IPS-20b (cell line): ENCODE measurements at regions not wholly inside any gene's neighbourhood (a gene's known extent, or its start where the extent isn't known, plus 50 kb on each side); places are given as distances from the start of the nearest gene placed in this dataset.
A peak's percentile ranks its signal among the peaks of the same experiment; 100 is the strongest.

Experiments
- H3K27ac ChIP-seq: one replicate; pipeline ENCODE4 v1.5.1; 2013; ENCODE audit warnings: low read length
- H3K27me3 ChIP-seq: 2 replicates; pipeline ENCODE4 v1.6.1; 2013; ENCODE audit warnings: mild to moderate bottlenecking, low read length, inconsistent platforms; ENCODE audit not compliant: insufficient read depth
- H3K36me3 ChIP-seq: 2 replicates; pipeline ENCODE4 v1.6.1; 2013; ENCODE audit warnings: low read depth, mild to moderate bottlenecking, inconsistent platforms, low read length, moderate library complexity; ENCODE audit not compliant: insufficient read depth
- H3K4me1 ChIP-seq: 2 replicates; pipeline ENCODE4 v1.6.1; 2013; ENCODE audit warnings: mild to moderate bottlenecking, control low read depth, inconsistent platforms, low read length, moderate library complexity; ENCODE audit not compliant: insufficient read depth
- H3K4me3 ChIP-seq: 2 replicates; pipeline ENCODE4 v1.5.1; 2013; ENCODE audit warnings: mild to moderate bottlenecking, low read length, inconsistent platforms
- H3K9ac ChIP-seq: 2 replicates; pipeline ENCODE4 v1.6.1; 2013; ENCODE audit warnings: low read depth, mild to moderate bottlenecking, inconsistent platforms, low read length, moderate library complexity
- H3K9me3 ChIP-seq: 2 replicates; pipeline ENCODE4 v1.6.1; 2013; ENCODE audit warnings: mild to moderate bottlenecking, low read depth, low read length, inconsistent platforms; ENCODE audit not compliant: insufficient read depth

GRCh38 chr12:67761566-67761965 is 113.0 kb downstream of the DYRK2 start:
- H3K4me3 ChIP-seq, result no peak overlapping the region
- no peaks in the 10 kb centered on the region for H3K36me3 ChIP-seq
- H3K9me3 ChIP-seq, result no peaks in the 10 kb centered on the region; the same call in 1 of the 2 replicates
- no peak overlapping the region for H3K9ac ChIP-seq
- H3K27me3 ChIP-seq, result no peaks in the 10 kb centered on the region
- H3K4me1 ChIP-seq, result peaks cover 4% of the 10 kb centered on the region; the same call in 1 of the 2 replicates
- H3K27ac ChIP-seq, result no peak overlapping the region

- Histone ChIP-seq H3K27me3 (no peaks in the 10 kb centered on the region), H3K36me3 (no peaks in the 10 kb centered on the region), H3K9ac (no peak overlapping the region), H3K27ac (no peak overlapping the region), H3K9me3 (no peaks in the 10 kb centered on the region; the same call in 1 of the 2 replicates), H3K4me1 (peaks cover 2% of the 10 kb centered on the region; the same call in 1 of the 2 replicates), H3K4me3 (no peak overlapping the region)
These were observed 115.5 kb downstream of the DYRK2 start for GRCh38 chr12:67764055-67764454.

GRCh38 chr12:67764946-67765619 is 116.5 kb downstream of the DYRK2 start:
- H3K27me3 ChIP-seq, result no peaks in the 10 kb centered on the region
- H3K9me3 ChIP-seq, result no peaks in the 10 kb centered on the region
- no peak overlapping the region for H3K4me3 ChIP-seq
- H3K4me1 ChIP-seq, result peaks cover 2% of the 10 kb centered on the region; the same call in 1 of the 2 replicates
- H3K27ac ChIP-seq, result no peak overlapping the region
- no peaks in the 10 kb centered on the region for H3K36me3 ChIP-seq
- H3K9ac ChIP-seq, result no peak overlapping the region

GRCh38 chr12:67765776-67766766 is 117.5 kb downstream of the DYRK2 start:
- no peak overlapping the region for H3K4me3 ChIP-seq
- no peaks in the 10 kb centered on the region for H3K9me3 ChIP-seq
- no peaks in the 10 kb centered on the region for H3K27me3 ChIP-seq
- H3K27ac ChIP-seq, result no peak overlapping the region
- no peak overlapping the region for H3K9ac ChIP-seq
- peaks cover 2% of the 10 kb centered on the region; the same call in 1 of the 2 replicates for H3K4me1 ChIP-seq
- H3K36me3 ChIP-seq, result no peaks in the 10 kb centered on the region

GRCh38 chr12:67772267-67773169 is 124.0 kb downstream of the DYRK2 start:
- Histone ChIP-seq H3K9me3 (no peaks in the 10 kb centered on the region), H3K4me1 (peaks cover 18% of the 10 kb centered on the region; the same call in 1 of the 2 replicates), H3K27me3 (no peaks in the 10 kb centered on the region), H3K4me3 (peak overlapping the region; percentile 25), H3K27ac (peak overlapping the region; percentile 75), H3K36me3 (no peaks in the 10 kb centered on the region), H3K9ac (peak overlapping the region; percentile 47; the same call in 1 of the 2 replicates)

- Histone ChIP-seq H3K4me1 (peaks cover 18% of the 10 kb centered on the region; the same call in 1 of the 2 replicates), H3K36me3 (no peaks in the 10 kb centered on the region), H3K9me3 (no peaks in the 10 kb centered on the region), H3K4me3 (0 out of 2 replicates have a peak overlapping the region, but pooled peaks have one; percentile 25), H3K9ac (peak overlapping the region; percentile 14; the same call in 1 of the 2 replicates), H3K27me3 (no peaks in the 10 kb centered on the region), H3K27ac (peak overlapping the region; percentile 5)
These were observed 125.4 kb downstream of the DYRK2 start for GRCh38 chr12:67773896-67774295.

GRCh38 chr12:67774983-67775587 is 126.5 kb downstream of the DYRK2 start:
- peaks cover 18% of the 10 kb centered on the region; the same call in 1 of the 2 replicates for H3K4me1 ChIP-seq
- no peaks in the 10 kb centered on the region for H3K9me3 ChIP-seq
- H3K27me3 ChIP-seq, result no peaks in the 10 kb centered on the region
- H3K9ac ChIP-seq, result no peak overlapping the region
- no peaks in the 10 kb centered on the region for H3K36me3 ChIP-seq
- no peak overlapping the region for H3K27ac ChIP-seq
- H3K4me3 ChIP-seq, result no peak overlapping the region

GRCh38 chr12:67780580-67781084 is 132.1 kb downstream of the DYRK2 start:
- Histone ChIP-seq H3K36me3 (no peaks in the 10 kb centered on the region), H3K9ac (no peak overlapping the region), H3K27me3 (no peaks in the 10 kb centered on the region), H3K9me3 (no peaks in the 10 kb centered on the region), H3K4me1 (0 out of 2 replicates have a peak, but pooled peaks cover 2% of the 10 kb centered on the region), H3K4me3 (no peak overlapping the region), H3K27ac (no peak overlapping the region)

- no peak overlapping the region for H3K4me3 ChIP-seq
- H3K4me1 ChIP-seq, result no peaks in the 10 kb centered on the region
- no peak overlapping the region for H3K9ac ChIP-seq
- H3K27ac ChIP-seq, result no peak overlapping the region
- H3K27me3 ChIP-seq, result no peaks in the 10 kb centered on the region
- no peaks in the 10 kb centered on the region for H3K9me3 ChIP-seq
- H3K36me3 ChIP-seq, result no peaks in the 10 kb centered on the region
These were observed 134.0 kb downstream of the DYRK2 start for GRCh38 chr12:67782573-67782972.

GRCh38 chr12:67783393-67783792 is 134.8 kb downstream of the DYRK2 start:
- Histone ChIP-seq H3K9ac (no peak overlapping the region), H3K36me3 (no peaks in the 10 kb centered on the region), H3K27ac (no peak overlapping the region), H3K27me3 (no peaks in the 10 kb centered on the region), H3K4me3 (no peak overlapping the region), H3K4me1 (no peaks in the 10 kb centered on the region), H3K9me3 (no peaks in the 10 kb centered on the region)
